Activated CD4-positive, alpha-beta memory T cell treated with anti-CD3 and anti-CD28 coated beads, Interleukin-2, amount 10 ng/mL, durations not matched to agents 7 days and 5 days (primary cell): ENCODE measurements at regions not wholly inside any gene's neighbourhood (a gene's known extent, or its start where the extent isn't known, plus 50 kb on each side); places are given as distances from the start of the nearest gene placed in this dataset.

Experiments used
- CTCF ChIA-PET: fragments of 350-600 bp; sonication (Branson Sonifier 250); formaldehyde crosslinking; loops from one replicate; lab custom pipeline; 2021; ENCODE audit warnings: antibody characterized with exemption, inconsistent platforms; lab: Charles Lee
- POLR2A ChIA-PET: fragments of 350-600 bp; sonication (Branson Sonifier 250); formaldehyde crosslinking; loops from one replicate; lab custom pipeline; 2021; ENCODE audit warnings: antibody characterized with exemption; lab: Charles Lee
- DNase-seq: peaks from one replicate; pipeline ENCODE4 v3.0.0-alpha.2; 2020
- H3K27ac Mint-ChIP-seq: one replicate; pipeline ENCODE4 v1.8.0; 2021; ENCODE audit warnings: mild to moderate bottlenecking, mixed read lengths
- H3K27me3 Mint-ChIP-seq: one replicate; pipeline ENCODE4 v1.8.0; 2021; ENCODE audit warnings: mixed read lengths
- H3K36me3 Mint-ChIP-seq: one replicate; pipeline ENCODE4 v1.8.0; 2021; ENCODE audit warnings: low read depth, mixed read lengths
- H3K4me1 Mint-ChIP-seq: one replicate; pipeline ENCODE4 v1.8.0; 2021; ENCODE audit warnings: mixed read lengths
- H3K4me3 Mint-ChIP-seq: one replicate; pipeline ENCODE4 v1.8.0; 2021; ENCODE audit warnings: mild to moderate bottlenecking, mixed read lengths
- H3K9me3 Mint-ChIP-seq: one replicate; pipeline ENCODE4 v1.8.0; 2021; ENCODE audit warnings: mixed read lengths

GRCh38 chr6:154907291-154907690, 87.8 kb upstream of the TIAM2 start:
- no peak overlapping the region for H3K27ac Mint-ChIP-seq
- POLR2A ChIA-PET, result no interaction called here

DNA sequence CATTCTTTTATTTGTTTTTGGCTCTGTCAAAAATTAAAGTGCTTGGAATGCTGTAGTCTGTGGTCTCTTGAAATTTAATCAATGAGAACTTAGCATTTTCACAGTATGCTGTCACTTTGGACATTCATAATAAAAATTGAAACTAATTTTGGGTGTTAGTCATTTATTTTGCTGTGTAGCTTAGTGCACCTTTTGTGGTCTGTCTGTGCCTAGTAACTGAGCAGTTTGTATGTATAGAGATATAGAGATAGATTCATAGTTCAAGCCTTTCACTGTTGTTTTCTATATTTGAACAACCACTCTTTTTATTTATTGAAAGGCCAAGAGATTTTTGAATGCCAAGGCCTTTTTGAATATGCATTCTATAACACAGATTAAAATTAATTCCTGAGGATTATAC, 86.4 kb upstream of the TIAM2 start:
- POLR2A ChIA-PET, result no interaction called here
- CTCF ChIA-PET, result interaction anchor here (0.8 kb wide), 1 partner anchor 19 kb away, joined by 4 read pairs; no protein-coding TSS in a partner anchor

More at GRCh38 chr6:154907291-154907690, 87.8 kb upstream of the TIAM2 start:
- Mint-ChIP-seq H3K9me3 (no peaks in the 10 kb centered on the region), H3K4me1 (peaks cover 2% of the 10 kb centered on the region), H3K36me3 (no peaks in the 10 kb centered on the region), H3K27me3 (no peaks in the 10 kb centered on the region), H3K4me3 (no peak overlapping the region)
- no peak for DNase-seq
- CTCF ChIA-PET, result interaction anchor here (1.1 kb wide), 1 partner anchor 21 kb away, joined by 3 read pairs; no protein-coding TSS in a partner anchor

GRCh38 chr6:154909311-154909710, 85.8 kb upstream of the TIAM2 start:
- ChIA-PET POLR2A (no interaction called here), CTCF (interaction anchor here (1.2 kb wide), 1 partner anchor 268 kb away, joined by 3 read pairs; no protein-coding TSS in a partner anchor)
- H3K9me3 Mint-ChIP-seq, result no peaks in the 10 kb centered on the region
- no peak overlapping the region for H3K4me3 Mint-ChIP-seq
- no peaks in the 10 kb centered on the region for H3K36me3 Mint-ChIP-seq
- H3K4me1 Mint-ChIP-seq, result peaks cover 2% of the 10 kb centered on the region
- no peaks in the 10 kb centered on the region for H3K27me3 Mint-ChIP-seq
- no peak for DNase-seq
- no peak overlapping the region for H3K27ac Mint-ChIP-seq

More for the DNA sequence above, 86.4 kb upstream of the TIAM2 start:
- Mint-ChIP-seq H3K36me3 (no peaks in the 10 kb centered on the region), H3K27ac (no peak overlapping the region), H3K4me3 (no peak overlapping the region), H3K27me3 (no peaks in the 10 kb centered on the region), H3K4me1 (peaks cover 2% of the 10 kb centered on the region), H3K9me3 (no peaks in the 10 kb centered on the region)
- no peak for DNase-seq

DNA sequence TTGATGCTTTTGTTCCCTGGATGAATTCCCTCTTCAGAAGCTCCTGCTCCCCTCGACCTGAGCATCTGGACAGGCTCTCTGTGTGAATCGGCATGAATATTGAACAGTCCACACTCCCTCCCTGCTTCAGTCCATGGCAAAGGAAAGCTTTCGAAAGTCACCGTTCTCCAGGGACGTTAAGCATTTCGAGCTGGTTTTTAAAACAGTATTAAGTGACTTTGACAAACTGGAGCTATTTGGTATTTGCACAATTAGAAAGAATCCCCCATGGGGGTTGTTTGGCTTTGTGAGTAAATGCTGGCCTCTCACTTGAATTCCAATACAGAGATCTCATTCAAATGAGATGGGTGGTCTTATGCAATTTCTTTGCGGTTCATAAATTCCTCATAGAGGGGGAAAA, 85.3 kb upstream of the TIAM2 start:
- ChIA-PET CTCF (interaction anchor here (1.2 kb wide), 1 partner anchor 268 kb away, joined by 3 read pairs; no protein-coding TSS in a partner anchor), POLR2A (no interaction called here)
- Mint-ChIP-seq H3K36me3 (no peaks in the 10 kb centered on the region), H3K27ac (no peak overlapping the region), H3K9me3 (no peaks in the 10 kb centered on the region), H3K4me1 (peaks cover 2% of the 10 kb centered on the region), H3K27me3 (no peaks in the 10 kb centered on the region), H3K4me3 (no peak overlapping the region)
- DNase-seq, result no peak

GRCh38 chr6:154914288-154914687, 80.8 kb upstream of the TIAM2 start:
- H3K27me3 Mint-ChIP-seq, result no peaks in the 10 kb centered on the region
- CTCF ChIA-PET, result interaction anchor here (1.3 kb wide), 1 partner anchor 14 kb away, joined by 3 read pairs; no protein-coding TSS in a partner anchor
- no peaks in the 10 kb centered on the region for H3K9me3 Mint-ChIP-seq
- H3K36me3 Mint-ChIP-seq, result no peaks in the 10 kb centered on the region
- H3K4me3 Mint-ChIP-seq, result no peak overlapping the region
- POLR2A ChIA-PET, result no interaction called here
- H3K27ac Mint-ChIP-seq, result no peak overlapping the region
- peaks cover 3% of the 10 kb centered on the region for H3K4me1 Mint-ChIP-seq
- no peak for DNase-seq

- no peaks in the 10 kb centered on the region for H3K36me3 Mint-ChIP-seq
- DNase-seq, result no peak
- no peak overlapping the region for H3K27ac Mint-ChIP-seq
- H3K9me3 Mint-ChIP-seq, result no peaks in the 10 kb centered on the region
- CTCF ChIA-PET, result interaction anchor here (1.4 to 1.5 kb wide), 2 partner anchors 10 to 12 kb away, joined by 3 to 9 read pairs; no protein-coding TSS in a partner anchor
- no peaks in the 10 kb centered on the region for H3K27me3 Mint-ChIP-seq
- peaks cover 10% of the 10 kb centered on the region for H3K4me1 Mint-ChIP-seq
- H3K4me3 Mint-ChIP-seq, result no peak overlapping the region
- POLR2A ChIA-PET, result no interaction called here
Measured at GRCh38 chr6:154916857-154917256, 78.3 kb upstream of the TIAM2 start.

- DNase-seq, result no peak
- ChIA-PET CTCF (interaction anchor here (0.6 to 2.6 kb wide), 3 partner anchors 10 to 1533 kb away, joined by 3 to 10 read pairs (median 3); no protein-coding TSS in a partner anchor), POLR2A (no interaction called here)
- no peaks in the 10 kb centered on the region for H3K36me3 Mint-ChIP-seq
- H3K4me1 Mint-ChIP-seq, result peaks cover 10% of the 10 kb centered on the region
- no peaks in the 10 kb centered on the region for H3K9me3 Mint-ChIP-seq
- no peak overlapping the region for H3K4me3 Mint-ChIP-seq
- H3K27ac Mint-ChIP-seq, result no peak overlapping the region
- H3K27me3 Mint-ChIP-seq, result no peaks in the 10 kb centered on the region
Measured at GRCh38 chr6:154917941-154918340, 77.2 kb upstream of the TIAM2 start.

DNA sequence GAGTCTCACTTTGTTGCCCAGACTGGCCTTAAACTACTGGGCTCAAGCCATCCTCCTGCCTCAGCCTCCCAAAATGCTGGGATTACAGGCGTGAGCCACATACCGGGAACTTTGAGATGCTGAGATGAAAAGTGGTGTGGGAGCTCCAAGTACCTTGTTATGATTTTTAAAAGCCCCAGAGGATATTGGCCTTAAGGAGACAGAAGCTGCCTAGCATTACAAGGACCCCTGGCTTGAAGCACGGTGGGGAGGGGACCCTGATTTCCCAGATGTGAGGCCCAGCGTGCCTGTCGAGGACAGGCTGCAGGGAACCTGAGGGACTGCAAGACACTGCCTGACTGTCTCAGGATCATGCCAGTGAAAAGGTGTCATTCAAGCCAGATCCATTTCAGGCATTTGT, 75.3 kb upstream of the TIAM2 start:
- H3K27me3 Mint-ChIP-seq, result no peaks in the 10 kb centered on the region
- ChIA-PET CTCF (interaction anchor here (2.6 kb wide), 1 partner anchor 8 kb away, joined by 10 read pairs; no protein-coding TSS in a partner anchor), POLR2A (interaction anchor here (1.0 kb wide), 1 partner anchor 32 kb away, joined by 3 read pairs; no protein-coding TSS in a partner anchor)
- H3K36me3 Mint-ChIP-seq, result no peaks in the 10 kb centered on the region
- H3K27ac Mint-ChIP-seq, result no peak overlapping the region
- no peaks in the 10 kb centered on the region for H3K9me3 Mint-ChIP-seq
- no peak overlapping the region for H3K4me3 Mint-ChIP-seq
- peaks cover 10% of the 10 kb centered on the region for H3K4me1 Mint-ChIP-seq
- no peak for DNase-seq

GRCh38 chr6:154920495-154921200, 74.5 kb upstream of the TIAM2 start:
- Mint-ChIP-seq H3K27ac (no peak overlapping the region), H3K4me3 (no peak overlapping the region), H3K9me3 (no peaks in the 10 kb centered on the region), H3K4me1 (peaks cover 10% of the 10 kb centered on the region), H3K36me3 (no peaks in the 10 kb centered on the region), H3K27me3 (no peaks in the 10 kb centered on the region)
- DNase-seq, result no peak
- ChIA-PET POLR2A (interaction anchor here (1.0 kb wide), 1 partner anchor 31 kb away, joined by 3 read pairs; no protein-coding TSS in a partner anchor), CTCF (interaction anchor here (2.6 kb wide), 1 partner anchor 8 kb away, joined by 10 read pairs; no protein-coding TSS in a partner anchor)

- ChIA-PET POLR2A (no interaction called here), CTCF (no interaction called here)
- Mint-ChIP-seq H3K4me3 (no peak overlapping the region), H3K9me3 (no peaks in the 10 kb centered on the region), H3K27ac (no peak overlapping the region), H3K4me1 (peaks cover 10% of the 10 kb centered on the region), H3K36me3 (no peaks in the 10 kb centered on the region), H3K27me3 (no peaks in the 10 kb centered on the region)
- no peak for DNase-seq
Measured at GRCh38 chr6:154921482-154921881, 73.6 kb upstream of the TIAM2 start.

DNA sequence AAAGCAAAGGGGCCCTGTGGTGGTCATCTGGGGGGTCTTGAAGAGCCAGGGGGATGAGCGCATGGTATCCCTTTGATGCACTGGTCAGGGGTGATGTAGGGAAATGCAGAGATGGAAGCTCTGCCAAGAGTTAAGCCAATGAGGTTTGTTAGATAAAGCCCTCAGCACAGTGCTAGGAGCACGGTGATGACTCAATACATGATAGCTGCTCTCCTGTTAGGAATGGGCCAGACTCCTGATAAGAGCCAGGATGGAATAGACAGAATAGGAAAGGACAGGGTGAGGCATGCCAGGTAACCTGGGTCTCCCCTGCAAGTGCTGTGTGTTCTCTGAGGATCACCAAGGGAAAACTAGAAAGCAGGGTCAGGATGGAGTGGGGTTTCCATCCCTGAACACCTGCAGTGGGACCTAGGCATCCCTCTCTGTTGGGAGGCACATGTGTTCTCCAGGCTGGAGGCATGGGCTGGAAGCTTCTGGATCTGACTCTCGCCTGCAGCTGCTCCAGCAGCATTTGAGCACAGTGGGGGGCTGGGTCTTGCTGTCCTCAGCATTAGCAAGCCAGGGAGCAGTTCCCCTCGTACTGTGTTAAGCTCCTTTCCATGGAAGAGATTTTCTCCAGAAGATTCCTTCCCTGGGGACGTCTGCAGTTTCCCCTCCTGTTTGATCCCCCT, 71.8 kb upstream of the TIAM2 start:
- POLR2A ChIA-PET, result no interaction called here
- Mint-ChIP-seq H3K4me3 (no peak overlapping the region), H3K27ac (no peak overlapping the region), H3K9me3 (no peaks in the 10 kb centered on the region), H3K36me3 (no peaks in the 10 kb centered on the region), H3K4me1 (peaks cover 7% of the 10 kb centered on the region), H3K27me3 (no peaks in the 10 kb centered on the region)
- DNase-seq, result no peak
- CTCF ChIA-PET, result interaction anchor here (0.7 to 7.9 kb wide), 2 partner anchors 248 to 254 kb away, joined by 3 to 75 read pairs; no protein-coding TSS in a partner anchor

- H3K27ac Mint-ChIP-seq, result no peak overlapping the region
- H3K4me1 Mint-ChIP-seq, result peaks cover 9% of the 10 kb centered on the region
- no peaks in the 10 kb centered on the region for H3K36me3 Mint-ChIP-seq
- no peaks in the 10 kb centered on the region for H3K27me3 Mint-ChIP-seq
- H3K9me3 Mint-ChIP-seq, result no peaks in the 10 kb centered on the region
- POLR2A ChIA-PET, result interaction anchor here (0.6 kb wide), 1 partner anchor 248 kb away, joined by 4 read pairs; no protein-coding TSS in a partner anchor
- no peak overlapping the region for H3K4me3 Mint-ChIP-seq
- CTCF ChIA-PET, result interaction anchor here (0.9 to 7.9 kb wide), 3 partner anchors 156 to 252 kb away, joined by 3 to 110 read pairs (median 75); no protein-coding TSS in a partner anchor
- DNase-seq, result no peak
Measured at GRCh38 chr6:154925130-154925529, 70.0 kb upstream of the TIAM2 start.

- DNase-seq, result no peak
- Mint-ChIP-seq H3K4me3 (no peak overlapping the region), H3K9me3 (no peaks in the 10 kb centered on the region), H3K36me3 (no peaks in the 10 kb centered on the region), H3K4me1 (peaks cover 7% of the 10 kb centered on the region), H3K27ac (no peak overlapping the region), H3K27me3 (no peaks in the 10 kb centered on the region)
- ChIA-PET POLR2A (interaction anchor here (1.2 kb wide), 1 partner anchor 247 kb away, joined by 3 read pairs; no protein-coding TSS in a partner anchor), CTCF (interaction anchor here (0.9 to 7.9 kb wide), 5 partner anchors 10 to 772 kb away, joined by 3 to 110 read pairs (median 3); no protein-coding TSS in a partner anchor)
Measured at GRCh38 chr6:154926366-154926765, 68.7 kb upstream of the TIAM2 start.
